GM12878 (cell line): ENCODE measurements at regions not wholly inside any gene's neighbourhood (a gene's known extent, or its start where the extent isn't known, plus 50 kb on each side); places are given as distances from the start of the nearest gene placed in this dataset.

ENCODE experiments used
- ATAC-seq: fragments of 200-7000 bp; cut with Tn5 transposase; 3 replicates; pipeline ENCODE4 v1.9.1; 2020; ENCODE audit warnings: mild to moderate bottlenecking, moderate library complexity
- BruUV-seq: library from RNA; stranded (reverse); fragments of 400-500 nt; replicated peaks from 2 replicates; lab custom pipeline; 2021; lab: Mats Ljungman, UMichigan
- CTCF ChIA-PET: fragments of 300-600 bp; sonication (Branson Sonifier 250); formaldehyde crosslinking; extraction: SDS; loops from one replicate; lab custom pipeline; 2021; ENCODE audit warnings: inconsistent platforms; lab: Yijun Ruan, JAX
- POLR2A ChIA-PET: fragments of 350-600 bp; formaldehyde crosslinking; extraction: SDS; loops from one replicate; lab custom pipeline; 2021; ENCODE audit warnings: inconsistent platforms; lab: Charles Lee
- RAD21 ChIA-PET: fragments of 300-600 bp; sonication (Branson Sonifier 250); formaldehyde crosslinking; loops from one replicate; lab custom pipeline; 2023; ENCODE audit warnings: antibody characterized with exemption; ENCODE audit not compliant: unreplicated experiment; lab: Charles Lee
- SMC1A ChIA-PET: fragments of 300-600 bp; sonication (Branson Sonifier 250); formaldehyde crosslinking; loops from one replicate; lab custom pipeline; 2023; ENCODE audit not compliant: unreplicated experiment, uncharacterized antibody; lab: Charles Lee
- DNase-seq: peaks from one replicate; pipeline ENCODE4 v3.0.0-alpha.2; 2011; ENCODE audit warnings: low read depth, low spot score
- FAIRE-seq: peaks from 3 replicates; lab custom pipeline; 2011; peaks lifted over from hg19 to GRCh38; lab: Jason Lieb, UNC
- H2AFZ ChIP-seq: 2 replicates; pipeline ENCODE4 v1.6.0; 2011; ENCODE audit warnings: low read depth, low read length, control low read depth; ENCODE audit not compliant: control insufficient read depth
- H3K27ac ChIP-seq: 2 replicates; pipeline ENCODE4 v1.5.1; 2011; ENCODE audit warnings: control low read depth; ENCODE audit not compliant: control insufficient read depth, insufficient read depth
- H3K27me3 ChIP-seq, 2 experiments: replicated peaks in 1 of 2; 2 replicates each; pipeline versions ENCODE4 v1.6.0 to v1.6.1; 2011; ENCODE audit warnings: low read length in 1 of 2; ENCODE audit not compliant: control insufficient read depth in 2 of 2, insufficient read depth in 2 of 2
- H3K36me3 ChIP-seq, 2 experiments: 2 replicates each; pipeline ENCODE4 v1.5.1; 2011; ENCODE audit warnings: low read length in 1 of 2; ENCODE audit not compliant: control insufficient read depth in 2 of 2, insufficient read depth in 2 of 2
- H3K4me1 ChIP-seq: 2 replicates; pipeline ENCODE4 v1.6.1; 2011; ENCODE audit warnings: mild to moderate bottlenecking, low read length, moderate library complexity, mixed read lengths; ENCODE audit not compliant: control insufficient read depth, insufficient read depth
- H3K4me2 ChIP-seq: 2 replicates; pipeline ENCODE4 v1.6.0; 2011; ENCODE audit warnings: control low read depth; ENCODE audit not compliant: control insufficient read depth, insufficient read depth
- H3K4me3 ChIP-seq: fragments of 200-600 bp; sonication (generic); 2 replicates; pipeline ENCODE4 v1.5.1; 2016
- H3K79me2 ChIP-seq: 2 replicates; pipeline ENCODE4 v1.6.0; 2011; ENCODE audit warnings: low read length; ENCODE audit not compliant: control insufficient read depth, insufficient read depth
- H3K9ac ChIP-seq: 2 replicates; pipeline ENCODE4 v1.8.0; 2011; ENCODE audit warnings: low read length, control low read depth, mixed read lengths; ENCODE audit not compliant: control insufficient read depth, insufficient read depth
- H3K9me3 ChIP-seq: replicated peaks from 3 replicates; pipeline ENCODE4 v1.5.1; 2011; ENCODE audit warnings: mild to moderate bottlenecking, low read length; ENCODE audit not compliant: control insufficient read depth, insufficient read depth
- H4K20me1 ChIP-seq: 2 replicates; pipeline ENCODE4 v1.6.0; 2011; ENCODE audit not compliant: control insufficient read depth, insufficient read depth
- BRCA1 ChIP-seq: IDR thresholded peaks from 2 replicates; pipeline ENCODE4 v1.6.1; 2011; ENCODE audit warnings: low read depth, low read length, improper control_type of control experiment
- CEBPZ ChIP-seq: fragments of 150-350 bp; IDR thresholded peaks from 2 replicates; pipeline ENCODE4 v1.6.1; 2016; ENCODE audit warnings: low read depth, low read length
- HCFC1 ChIP-seq: fragments of 150-350 bp; IDR thresholded peaks from 2 replicates; pipeline ENCODE4 v1.6.1; 2014; ENCODE audit warnings: low read length
- MXI1 ChIP-seq: fragments of 150-350 bp; IDR thresholded peaks from 2 replicates; pipeline ENCODE4 v1.6.1; 2011; ENCODE audit warnings: low read depth, mild to moderate bottlenecking, inconsistent platforms, low read length, improper control_type of control experiment
- MYB ChIP-seq: fragments of 150-350 bp; IDR thresholded peaks from 2 replicates; pipeline ENCODE4 v1.6.1; 2014; ENCODE audit warnings: mild to moderate bottlenecking, low read depth, low read length, borderline replicate concordance
- NFYA ChIP-seq: IDR thresholded peaks from 2 replicates; pipeline ENCODE4 v1.6.1; 2011; ENCODE audit warnings: low read depth, mild to moderate bottlenecking, low read length, improper control_type of control experiment, borderline replicate concordance
- NR2C2 ChIP-seq: IDR thresholded peaks from 2 replicates; pipeline ENCODE4 v1.6.1; 2011; ENCODE audit warnings: borderline replicate concordance, low read depth; ENCODE audit not compliant: control insufficient read depth, insufficient read length
- PAX8 ChIP-seq: fragments of 450-650 bp; IDR thresholded peaks from 2 replicates; pipeline ENCODE4 v1.6.1; 2017; ENCODE audit warnings: mild to moderate bottlenecking, moderate library complexity
- POLR2A ChIP-seq: IDR thresholded peaks from 2 replicates; pipeline ENCODE4 v1.6.1; 2011; ENCODE audit warnings: low read depth, mild to moderate bottlenecking, low read length
- POU2F2 ChIP-seq: IDR thresholded peaks from 3 replicates; pipeline ENCODE4 v1.6.1; 2011; ENCODE audit warnings: low read depth, mild to moderate bottlenecking, low read length, borderline replicate concordance
- RB1 ChIP-seq: fragments of 450-650 bp; formaldehyde crosslinking; IDR thresholded peaks from 2 replicates; pipeline ENCODE4 v1.6.1; 2017; ENCODE audit warnings: mild to moderate bottlenecking, borderline replicate concordance
- SIN3A ChIP-seq: IDR thresholded peaks from 2 replicates; pipeline ENCODE4 v1.6.1; 2012; ENCODE audit warnings: low read depth, low read length, improper control_type of control experiment
- SIX5 ChIP-seq: IDR thresholded peaks from 2 replicates; pipeline ENCODE4 v1.6.1; 2011; ENCODE audit warnings: mild to moderate bottlenecking, low read depth, low read length, moderate library complexity; ENCODE audit not compliant: severe bottlenecking
- SRF ChIP-seq, 2 experiments: IDR thresholded peaks; 2 replicates each; pipeline ENCODE4 v1.6.1; 2011; ENCODE audit warnings: low read depth in 2 of 2, low read length in 2 of 2, mild to moderate bottlenecking in 1 of 2, moderate library complexity in 1 of 2
- WGBS: methylation state at CpG from one replicate; pipeline ENCODE4 v1.1.6; 2016; ENCODE audit warnings: low lambda C conversion rate; ENCODE audit not compliant: insufficient replicate concordance, insufficient coverage; ENCODE audit errors: missing lambda C conversion rate; 5-methylcytosine and 5-hydroxymethylcytosine counted together
- in situ Hi-C: fragments of 300-500 bp; cut with MboI; formaldehyde crosslinking; loops from 9 replicates; pipeline ENCODE4 v1.14.3; 2018; ENCODE audit warnings: mixed read lengths
- intact Hi-C: fragments of 100-400 bp; cut with micrococcal nuclease; formaldehyde crosslinking; loops from one replicate; pipeline ENCODE4 v1.14.2; 2022; ENCODE audit not compliant: unreplicated experiment
- TF ChIP-seq, protein P1 (sequence below): fragments of 450-650 bp; formaldehyde crosslinking; IDR thresholded peaks from 2 replicates; pipeline ENCODE4 v1.5.0; 2022; ENCODE audit warnings: mild to moderate bottlenecking, missing genetic modification characterization

- CTCF ChIA-PET: no interaction called here
- ATAC-seq (no peak), DNase-seq (no peak), FAIRE-seq (no peak)
- no peaks in the 10 kb centered on the region for H3K36me3 ChIP-seq
- no peaks in the 10 kb centered on the region for H3K4me1 ChIP-seq
- H3K9ac ChIP-seq: no peak overlapping the region
- POLR2A ChIA-PET: no interaction called here
- intact Hi-C loops: no loop called here
- TF ChIP-seq CEBPZ: no peak
- TF ChIP-seq SIN3A: no peak
- TF ChIP-seq POLR2A: no peak
- no peak for TF ChIP-seq PAX8
- TF ChIP-seq MYB: no peak
- no peak for TF ChIP-seq BRCA1
- TF ChIP-seq HCFC1: no peak
- TF ChIP-seq RB1: no peak
- TF ChIP-seq, protein P1, sequence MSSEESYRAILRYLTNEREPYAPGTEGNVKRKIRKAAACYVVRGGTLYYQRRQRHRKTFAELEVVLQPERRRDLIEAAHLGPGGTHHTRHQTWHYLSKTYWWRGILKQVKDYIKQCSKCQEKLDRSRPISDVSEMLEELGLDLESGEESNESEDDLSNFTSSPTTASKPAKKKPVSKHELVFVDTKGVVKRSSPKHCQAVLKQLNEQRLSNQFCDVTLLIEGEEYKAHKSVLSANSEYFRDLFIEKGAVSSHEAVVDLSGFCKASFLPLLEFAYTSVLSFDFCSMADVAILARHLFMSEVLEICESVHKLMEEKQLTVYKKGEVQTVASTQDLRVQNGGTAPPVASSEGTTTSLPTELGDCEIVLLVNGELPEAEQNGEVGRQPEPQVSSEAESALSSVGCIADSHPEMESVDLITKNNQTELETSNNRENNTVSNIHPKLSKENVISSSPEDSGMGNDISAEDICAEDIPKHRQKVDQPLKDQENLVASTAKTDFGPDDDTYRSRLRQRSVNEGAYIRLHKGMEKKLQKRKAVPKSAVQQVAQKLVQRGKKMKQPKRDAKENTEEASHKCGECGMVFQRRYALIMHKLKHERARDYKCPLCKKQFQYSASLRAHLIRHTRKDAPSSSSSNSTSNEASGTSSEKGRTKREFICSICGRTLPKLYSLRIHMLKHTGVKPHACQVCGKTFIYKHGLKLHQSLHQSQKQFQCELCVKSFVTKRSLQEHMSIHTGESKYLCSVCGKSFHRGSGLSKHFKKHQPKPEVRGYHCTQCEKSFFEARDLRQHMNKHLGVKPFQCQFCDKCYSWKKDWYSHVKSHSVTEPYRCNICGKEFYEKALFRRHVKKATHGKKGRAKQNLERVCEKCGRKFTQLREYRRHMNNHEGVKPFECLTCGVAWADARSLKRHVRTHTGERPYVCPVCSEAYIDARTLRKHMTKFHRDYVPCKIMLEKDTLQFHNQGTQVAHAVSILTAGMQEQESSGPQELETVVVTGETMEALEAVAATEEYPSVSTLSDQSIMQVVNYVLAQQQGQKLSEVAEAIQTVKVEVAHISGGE (CRISPR knock-in tag): no peak
- no peak for TF ChIP-seq NR2C2
- no peak for TF ChIP-seq POU2F2
- TF ChIP-seq NFYA: no peak
- no peak for TF ChIP-seq MXI1
- TF ChIP-seq SRF (IDR thresholded peaks at IDR 0.05; ENCODE audit: low read depth in 2 of 2, low read length in 2 of 2): no peak
- TF ChIP-seq SIX5: no peak
- H3K4me2 ChIP-seq: no peak overlapping the region
- H3K9me3 ChIP-seq: no peaks in the 10 kb centered on the region
- SMC1A ChIA-PET: no interaction called here
- WGBS: 37% methylated on average over 2 of the region's 2 CpGs
- RAD21 ChIA-PET: no interaction called here
- H3K79me2 ChIP-seq: no peaks in the 10 kb centered on the region
- no peak overlapping the region for H2AFZ ChIP-seq
- in situ Hi-C loops: loop anchor here (25.0 kb wide), 1 partner anchor 879 kb away; no protein-coding TSS in a partner anchor
- BruUV-seq: no TSS peak
- H3K4me3 ChIP-seq: no peak overlapping the region
- no peaks in the 10 kb centered on the region for H4K20me1 ChIP-seq
- no peak overlapping the region for H3K27ac ChIP-seq
- H3K27me3 ChIP-seq: no peaks in the 10 kb centered on the region; a peak in 2 of 4 replicates
Observed at GRCh38 chr6:12657884-12658283, 58.7 kb upstream of the PHACTR1 start.
